Breast epithelium (tissue), 4 donors: ENCODE measurements at regions not wholly inside any gene's neighbourhood (a gene's known extent, or its start where the extent isn't known, plus 50 kb on each side); places are given as distances from the start of the nearest gene placed in this dataset.

Experiments
- DNase-seq, 2 donors: peaks; one replicate each; pipeline ENCODE4 v3.0.0-alpha.2; 2019; ENCODE audit warnings: low spot score in 2 of 2
- H3K27ac ChIP-seq, 2 donors: fragments of 200-600 bp; sonication (generic) in 1 of 2; one replicate each; pipeline ENCODE4 v1.5.1; 2016 to 2019; ENCODE audit warnings: mild to moderate bottlenecking in 1 of 2
- H3K27me3 ChIP-seq, 2 donors: fragments of 200-600 bp; sonication (generic) in 1 of 2; one replicate each; pipeline versions ENCODE4 v1.5.1 to v1.6.0; 2017 to 2019; ENCODE audit warnings: control low read depth in 1 of 2, mild to moderate bottlenecking in 1 of 2
- H3K36me3 ChIP-seq: fragments of 200-600 bp; one replicate; pipeline ENCODE4 v1.5.1; 2019
- H3K4me1 ChIP-seq, 2 donors: fragments of 200-600 bp; sonication (generic); one replicate each; pipeline ENCODE4 v1.5.1; 2016 to 2019; ENCODE audit warnings: control low read depth in 1 of 2
- H3K4me3 ChIP-seq, 3 donors: fragments of 200-600 bp; sonication (generic); 1 replicate in 2 of 3; 2 replicates in 1 of 3; pipeline ENCODE4 v1.5.1; 2016 to 2019; ENCODE audit warnings: mild to moderate bottlenecking in 3 of 3, moderate library complexity in 2 of 3
- H3K9me3 ChIP-seq, 2 donors: fragments of 200-600 bp; sonication (generic) in 1 of 2; one replicate each; pipeline ENCODE4 v1.5.1; 2016 to 2019; ENCODE audit warnings: control low read depth in 1 of 2
- CTCF ChIP-seq, 3 donors: fragments of 450-650 bp; IDR thresholded peaks; one replicate each; pipeline ENCODE4 v1.5.1; 2016 to 2017; ENCODE audit warnings: antibody characterized with exemption in 3 of 3, mild to moderate bottlenecking in 3 of 3, moderate library complexity in 3 of 3
- POLR2A ChIP-seq: fragments of 450-650 bp; IDR thresholded peaks from one replicate; pipeline ENCODE4 v1.6.1; 2016; ENCODE audit warnings: antibody characterized with exemption, mild to moderate bottlenecking, moderate library complexity
- POLR2AphosphoS5 ChIP-seq, 3 donors: sonication (generic); formaldehyde crosslinking; IDR thresholded peaks; one replicate each; pipeline ENCODE4 v1.6.1; 2017; ENCODE audit warnings: antibody characterized with exemption in 3 of 3
- intact Hi-C: fragments of 100-400 bp; cut with DNase I; formaldehyde crosslinking; loops from one replicate; pipeline ENCODE4 v1.15.1; 2023; ENCODE audit warnings: low total_unique reads

DNA sequence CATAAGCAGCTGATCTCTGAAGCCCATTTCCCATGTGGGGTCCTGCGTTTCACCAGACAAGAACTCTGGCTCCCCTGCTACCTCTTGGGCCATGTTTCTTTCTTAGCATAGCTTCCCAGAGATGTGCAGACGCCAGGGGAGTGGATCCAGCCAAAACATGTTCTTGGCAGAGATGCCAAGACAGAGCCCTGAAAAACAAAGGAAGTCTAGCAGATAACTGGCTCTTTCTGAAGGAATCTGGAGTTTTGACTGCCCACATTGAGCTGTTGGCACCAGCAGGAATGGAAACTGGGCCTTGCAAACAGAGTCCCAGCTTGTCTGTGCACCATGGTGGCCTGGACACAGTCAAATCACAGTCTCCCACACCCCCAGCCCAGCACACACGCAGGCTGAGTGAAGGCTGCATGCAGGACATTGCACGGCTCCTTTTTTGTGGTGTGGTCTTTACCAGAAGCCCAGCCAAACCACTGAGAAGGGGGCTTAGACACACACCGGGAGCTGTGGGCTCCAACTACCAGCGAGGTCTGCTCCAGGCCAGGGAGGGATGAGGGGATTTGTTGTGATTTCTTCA is 114.7 kb downstream of the SNX18 start:
- H3K36me3 ChIP-seq: no peaks in the 10 kb centered on the region
- peak overlapping the region; percentile 43 to 62 for H3K27ac ChIP-seq
- TF ChIP-seq CTCF (IDR thresholded peaks at IDR 0.05) (no peak), POLR2A (no peak), POLR2AphosphoS5 (IDR thresholded peaks at IDR 0.05) (no peak)
- DNase-seq: peak in 1 of 2 donors; percentile 51
- intact Hi-C loops: no loop called here
- H3K4me3 ChIP-seq: no peak overlapping the region
- H3K27me3 ChIP-seq: no peaks in the 10 kb centered on the region
- no peaks in the 10 kb centered on the region for H3K4me1 ChIP-seq
- no peaks in the 10 kb centered on the region for H3K9me3 ChIP-seq

DNA sequence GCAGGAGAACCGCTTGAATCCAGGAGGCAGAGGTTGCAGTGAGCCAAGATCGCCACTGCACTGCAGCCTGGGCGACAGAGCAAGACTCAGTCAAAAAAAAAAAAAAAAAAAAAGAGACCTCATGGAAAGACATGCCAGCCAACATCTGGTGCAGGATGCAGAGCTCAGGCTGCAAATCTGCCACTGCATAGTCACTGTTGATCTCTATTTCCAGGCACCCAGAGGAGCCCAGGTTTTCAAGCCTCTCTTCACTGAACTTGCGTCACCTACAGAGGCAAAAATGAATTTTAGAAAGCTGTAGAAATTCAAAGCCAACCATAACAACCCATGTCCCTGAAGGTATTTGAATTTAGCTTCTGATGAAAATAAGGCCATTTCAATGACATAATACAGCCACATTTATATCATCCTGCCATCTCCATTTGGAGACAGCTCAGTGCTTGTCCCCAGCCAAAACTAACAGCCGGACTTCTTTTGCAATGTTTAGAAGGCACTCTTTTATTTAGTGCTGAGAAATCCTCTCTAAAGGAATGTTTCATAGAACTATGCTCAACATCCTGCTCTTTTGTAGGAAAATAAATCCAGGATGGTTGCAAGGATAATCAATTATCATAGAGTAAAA is 113.3 kb downstream of the SNX18 start:
- H3K27ac ChIP-seq: peak overlapping the region in 1 of 2 donors; percentile 62
- no peaks in the 10 kb centered on the region for H3K4me1 ChIP-seq
- H3K36me3 ChIP-seq: no peaks in the 10 kb centered on the region
- H3K9me3 ChIP-seq: no peaks in the 10 kb centered on the region
- TF ChIP-seq POLR2A: no peak
- TF ChIP-seq CTCF (IDR thresholded peaks at IDR 0.05): no peak
- TF ChIP-seq POLR2AphosphoS5 (IDR thresholded peaks at IDR 0.05): no peak
- intact Hi-C loops: no loop called here
- DNase-seq: no peak
- no peak overlapping the region for H3K4me3 ChIP-seq
- no peaks in the 10 kb centered on the region for H3K27me3 ChIP-seq

DNA sequence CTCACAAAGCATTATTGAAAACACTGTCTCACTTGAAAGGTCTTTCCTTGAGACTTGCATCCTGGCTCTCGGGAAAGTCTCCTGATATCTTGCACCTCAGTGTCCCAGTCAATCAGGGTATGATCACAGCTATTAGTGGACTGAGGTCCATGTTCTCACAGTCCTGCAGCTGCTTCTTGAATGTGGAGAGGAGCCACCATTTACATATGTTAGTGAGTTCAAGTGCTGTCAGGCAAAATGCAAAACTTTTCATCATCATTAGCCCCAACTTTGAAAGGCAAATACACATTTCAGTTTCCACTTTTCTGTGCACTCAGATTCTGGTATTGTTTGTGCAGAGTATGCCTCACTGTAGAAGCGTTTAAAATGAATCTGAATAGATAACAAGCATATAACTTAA is 111.6 kb downstream of the SNX18 start:
- intact Hi-C loops: no loop called here
- Histone ChIP-seq H3K27me3 (no peaks in the 10 kb centered on the region), H3K36me3 (no peaks in the 10 kb centered on the region), H3K27ac (no peak overlapping the region), H3K9me3 (no peaks in the 10 kb centered on the region), H3K4me3 (no peak overlapping the region), H3K4me1 (no peaks in the 10 kb centered on the region)
- no peak for DNase-seq
- TF ChIP-seq POLR2AphosphoS5 (IDR thresholded peaks at IDR 0.05) (no peak), CTCF (IDR thresholded peaks at IDR 0.05) (no peak), POLR2A (no peak)

DNA sequence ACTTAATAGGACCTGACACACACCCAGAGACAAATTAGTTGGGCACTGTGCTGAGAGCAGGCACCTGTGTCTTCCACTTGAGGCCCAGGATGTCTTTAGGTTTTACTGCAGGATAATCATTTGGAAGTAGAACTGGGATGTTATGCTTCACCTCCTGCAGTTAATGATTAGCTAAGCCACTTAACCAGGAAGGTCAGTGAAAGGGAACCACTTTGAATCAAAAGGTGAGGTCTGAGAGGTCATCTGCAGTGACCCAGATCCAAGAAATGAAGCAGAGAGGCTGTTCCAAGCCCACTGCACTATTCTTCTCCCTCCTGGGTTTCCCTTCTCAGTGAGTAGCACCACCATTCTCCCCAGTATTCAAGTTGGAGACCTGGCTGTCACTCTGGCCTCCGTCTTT is 110.5 kb downstream of the SNX18 start:
- TF ChIP-seq POLR2AphosphoS5 (IDR thresholded peaks at IDR 0.05) (no peak), POLR2A (no peak), CTCF (IDR thresholded peaks at IDR 0.05) (no peak)
- no peaks in the 10 kb centered on the region for H3K36me3 ChIP-seq
- no peaks in the 10 kb centered on the region for H3K9me3 ChIP-seq
- H3K27ac ChIP-seq: no peak overlapping the region
- no peaks in the 10 kb centered on the region for H3K27me3 ChIP-seq
- H3K4me3 ChIP-seq: no peak overlapping the region
- no peak for DNase-seq
- no peaks in the 10 kb centered on the region for H3K4me1 ChIP-seq
- intact Hi-C loops: no loop called here

GRCh38 chr5:54626407-54626806 is 108.8 kb downstream of the SNX18 start:
- intact Hi-C loops: no loop called here
- H3K9me3 ChIP-seq: no peaks in the 10 kb centered on the region
- no peak overlapping the region for H3K4me3 ChIP-seq
- DNase-seq: no peak
- no peaks in the 10 kb centered on the region for H3K36me3 ChIP-seq
- H3K27me3 ChIP-seq: no peaks in the 10 kb centered on the region
- TF ChIP-seq CTCF (IDR thresholded peaks at IDR 0.05): no peak
- TF ChIP-seq POLR2A: no peak
- no peak for TF ChIP-seq POLR2AphosphoS5 (IDR thresholded peaks at IDR 0.05)
- H3K27ac ChIP-seq: no peak overlapping the region
- H3K4me1 ChIP-seq: no peaks in the 10 kb centered on the region
